K562 (cell line): ENCODE measurements at regions not wholly inside any gene's neighbourhood (a gene's known extent, or its start where the extent isn't known, plus 50 kb on each side); places are given as distances from the start of the nearest gene placed in this dataset.

Source experiments
- ARID3A ChIP-seq: IDR thresholded peaks from 2 replicates; pipeline ENCODE4 v1.6.1; 2012; ENCODE audit warnings: low read depth, low read length, improper control_type of control experiment, borderline replicate concordance
- CBFA2T2 ChIP-seq: fragments of 450-650 bp; conservative IDR thresholded peaks from 2 replicates; pipeline ENCODE4 v1.6.1; 2017; ENCODE audit warnings: mild to moderate bottlenecking
- CBX8 ChIP-seq: fragments of 200-600 bp; sonication (generic); IDR thresholded peaks from 2 replicates; pipeline ENCODE4 v1.6.1; 2012; ENCODE audit warnings: borderline replicate concordance, mixed run types, low read depth, mild to moderate bottlenecking, moderate library complexity, mixed read lengths, low read length, control low read depth, inconsistent platforms; ENCODE audit not compliant: poor library complexity, severe bottlenecking; ENCODE audit errors: extremely low read depth
- DEAF1 ChIP-seq: fragments of 450-650 bp; formaldehyde crosslinking; IDR thresholded peaks from 2 replicates; pipeline ENCODE4 v1.4.0; 2020; ENCODE audit warnings: mild to moderate bottlenecking, moderate library complexity
- IFI16 ChIP-seq: fragments of 250-450 bp; sonication (Bioruptor Pico); IDR thresholded peaks from 2 replicates; pipeline ENCODE4 v2.1.2; 2022; ENCODE audit warnings: mild to moderate bottlenecking, inconsistent platforms
- JUND ChIP-seq, 2 experiments: IDR thresholded peaks; 2 replicates in 1 of 2; 3 replicates in 1 of 2; pipeline ENCODE4 v1.6.1; 2011; ENCODE audit warnings: borderline replicate concordance in 2 of 2, low read depth in 2 of 2, low read length in 2 of 2, improper control_type of control experiment in 1 of 2, missing biosample characterization in 1 of 2, missing genetic modification characterization in 1 of 2, missing genetic modification reagents in 1 of 2
- KHSRP ChIP-seq: fragments of 450-650 bp; IDR thresholded peaks from 2 replicates; pipeline ENCODE4 v1.6.1; 2017
- MAX ChIP-seq: sonication (generic); formaldehyde crosslinking; IDR thresholded peaks from 2 replicates; pipeline ENCODE4 v1.9.0; 2022; ENCODE audit warnings: mild to moderate bottlenecking, missing genetic modification reagents
- MED1 ChIP-seq: sonication (generic); formaldehyde crosslinking; IDR thresholded peaks from 2 replicates; pipeline ENCODE4 v1.8.1; 2023; ENCODE audit warnings: missing genetic modification reagents, borderline replicate concordance
- POLR3A ChIP-seq: IDR thresholded peaks from 2 replicates; pipeline ENCODE4 v1.6.1; 2011; ENCODE audit warnings: borderline replicate concordance, mild to moderate bottlenecking, moderate library complexity; ENCODE audit not compliant: insufficient read length, insufficient read depth; ENCODE audit errors: extremely low read depth
- RCOR1 ChIP-seq, 2 experiments: IDR thresholded peaks; 2 replicates each; pipeline ENCODE4 v1.6.1; 2012; ENCODE audit warnings: low read depth in 2 of 2, low read length in 2 of 2, borderline replicate concordance in 1 of 2, improper control_type of control experiment in 1 of 2
- SIN3A ChIP-seq, 2 experiments: fragments of 150-350 bp in 1 of 2; IDR thresholded peaks; 2 replicates each; pipeline ENCODE4 v1.6.1; 2011 to 2016; ENCODE audit warnings: borderline replicate concordance in 2 of 2, low read depth in 2 of 2, low read length in 2 of 2, mild to moderate bottlenecking in 2 of 2, moderate library complexity in 2 of 2; ENCODE audit not compliant: control insufficient read depth in 1 of 2
- SMARCA5 ChIP-seq: fragments of 450-650 bp; IDR thresholded peaks from 2 replicates; pipeline ENCODE4 v1.6.1; 2016
- SMC3 ChIP-seq: conservative IDR thresholded peaks from 2 replicates; pipeline ENCODE4 v1.6.1; 2011; ENCODE audit warnings: low read depth, low read length, improper control_type of control experiment; ENCODE audit not compliant: insufficient read depth
- SP2 ChIP-seq: IDR thresholded peaks from 2 replicates; pipeline ENCODE4 v1.6.1; 2011; ENCODE audit warnings: mild to moderate bottlenecking, low read depth, low read length, moderate library complexity; ENCODE audit not compliant: poor library complexity, severe bottlenecking; ENCODE audit errors: extremely low read depth
- TEAD1 ChIP-seq, 2 experiments: fragments of 450-650 bp in 1 of 2; sonication (generic) in 1 of 2; formaldehyde crosslinking; IDR thresholded peaks; 2 replicates each; pipeline versions ENCODE4 v1.4.0 to v1.8.0; 2020 to 2022; ENCODE audit warnings: mild to moderate bottlenecking in 2 of 2, missing genetic modification reagents in 1 of 2
- ZBTB17 ChIP-seq: fragments of 450-650 bp; formaldehyde crosslinking; IDR thresholded peaks from 2 replicates; pipeline ENCODE4 v1.4.0; 2020; ENCODE audit warnings: mild to moderate bottlenecking
- ZNF778 ChIP-seq: fragments of 450-650 bp; formaldehyde crosslinking; IDR thresholded peaks from 2 replicates; pipeline ENCODE4 v1.4.0; 2020; ENCODE audit warnings: mild to moderate bottlenecking, moderate library complexity

GRCh38 chr5:54867310-54867944 lies 118.0 kb downstream of the ESM1 start (continued):
- TF ChIP-seq JUND (IDR thresholded peaks at IDR 0.05; ENCODE audit: borderline replicate concordance, low read depth, low read length) (no peak), JUND (tag; IDR thresholded peaks at IDR 0.05; ENCODE audit: borderline replicate concordance, low read depth, low read length) (no peak), CBX8 (no peak), ARID3A (peak; percentile 70; the same call in 1 of the 2 replicates), SMARCA5 (no peak), POLR3A (no peak), RCOR1 (IDR thresholded peaks at IDR 0.05; ENCODE audit: borderline replicate concordance in 1 of 2, low read depth in 2 of 2, low read length in 2 of 2) (no peak), IFI16 (CRISPR knock-in tag) (no peak), DEAF1 (CRISPR knock-in tag) (peak; percentile 60), MED1 (CRISPR knock-in tag) (no peak), CBFA2T2 (no peak), MAX (no peak), TEAD1 (CRISPR knock-in tag; IDR thresholded peaks at IDR 0.05) (no peak), ZNF778 (CRISPR knock-in tag) (no peak), ZBTB17 (CRISPR knock-in tag) (peak; percentile 79; the same call in 1 of the 2 replicates), SMC3 (peak; percentile 44; the same call in 1 of the 2 replicates), KHSRP (no peak), SIN3A (IDR thresholded peaks at IDR 0.05; ENCODE audit: borderline replicate concordance in 2 of 2, control insufficient read depth in 1 of 2, low read depth in 2 of 2, low read length in 2 of 2) (no peak), SP2 (no peak)
